KMS-11 (cell line): ENCODE measurements at regions not wholly inside any gene's neighbourhood (a gene's known extent, or its start where the extent isn't known, plus 50 kb on each side); places are given as distances from the start of the nearest gene placed in this dataset.

Experiments
- H2AFZ ChIP-seq: fragments of 200-600 bp; sonication (generic); 2 replicates; pipeline ENCODE4 v1.6.1; 2016; ENCODE audit warnings: antibody characterized with exemption, mixed run types, low read depth
- H3K27ac ChIP-seq: fragments of 200-600 bp; sonication (generic); 2 replicates; pipeline ENCODE4 v1.6.1; 2016; ENCODE audit warnings: mild to moderate bottlenecking, mixed run types
- H3K27me3 ChIP-seq: fragments of 200-600 bp; sonication (generic); 2 replicates; pipeline ENCODE4 v1.6.1; 2017; ENCODE audit warnings: mild to moderate bottlenecking, low read depth, mixed run types, moderate library complexity; ENCODE audit not compliant: insufficient read depth
- H3K36me3 ChIP-seq: fragments of 200-600 bp; sonication (generic); 2 replicates; pipeline ENCODE4 v1.6.1; 2017; ENCODE audit warnings: mild to moderate bottlenecking, mixed run types; ENCODE audit not compliant: insufficient read depth
- H3K4me1 ChIP-seq: fragments of 200-600 bp; sonication (generic); 2 replicates; pipeline ENCODE4 v1.6.1; 2016; ENCODE audit warnings: mild to moderate bottlenecking, low read depth, mixed run types; ENCODE audit not compliant: poor library complexity, severe bottlenecking
- H3K4me2 ChIP-seq: fragments of 200-600 bp; sonication (generic); 2 replicates; pipeline ENCODE4 v1.7.0; 2016; ENCODE audit warnings: mild to moderate bottlenecking, mixed run types
- H3K4me3 ChIP-seq: fragments of 200-600 bp; sonication (generic); IDR thresholded peaks from 2 replicates; pipeline ENCODE4 v1.6.1; 2017; ENCODE audit warnings: low read depth, low read length, mixed read lengths; ENCODE audit not compliant: insufficient read depth
- H3K79me2 ChIP-seq: fragments of 200-600 bp; sonication (generic); 2 replicates; pipeline ENCODE4 v1.6.1; 2016; ENCODE audit warnings: low read depth, mixed run types; ENCODE audit not compliant: insufficient read depth
- H3K9ac ChIP-seq: fragments of 200-600 bp; sonication (generic); 2 replicates; pipeline ENCODE4 v1.6.1; 2016; ENCODE audit warnings: mild to moderate bottlenecking, mixed run types
- H4K20me1 ChIP-seq: fragments of 200-600 bp; sonication (generic); 2 replicates; pipeline ENCODE4 v1.6.1; 2016; ENCODE audit warnings: mild to moderate bottlenecking, mixed run types; ENCODE audit not compliant: insufficient read depth
- CTCF ChIP-seq: fragments of 200-600 bp; sonication (generic); conservative IDR thresholded peaks from 2 replicates; pipeline ENCODE4 v1.6.1; 2017; ENCODE audit warnings: low read depth, mild to moderate bottlenecking, antibody characterized with exemption, low read length, moderate library complexity, mixed read lengths

- no peaks in the 10 kb centered on the region for H3K79me2 ChIP-seq
- no peak overlapping the region for H2AFZ ChIP-seq
- H3K4me3 ChIP-seq, result no peak overlapping the region
- H3K27ac ChIP-seq, result no peak overlapping the region
- no peaks in the 10 kb centered on the region for H4K20me1 ChIP-seq
- H3K4me1 ChIP-seq, result no peaks in the 10 kb centered on the region
- H3K27me3 ChIP-seq, result no peaks in the 10 kb centered on the region
- no peak for TF ChIP-seq CTCF
- no peak overlapping the region for H3K4me2 ChIP-seq
- no peaks in the 10 kb centered on the region; the same call in 1 of the 2 replicates for H3K36me3 ChIP-seq
- H3K9ac ChIP-seq, result no peak overlapping the region
Observed at GRCh38 chr10:81548160-81548559, 326.8 kb upstream of the NRG3 start.

GRCh38 chr10:81564143-81564542, 310.9 kb upstream of the NRG3 start:
- Histone ChIP-seq H3K36me3 (no peaks in the 10 kb centered on the region), H3K4me3 (no peak overlapping the region), H3K4me1 (peaks cover 12% of the 10 kb centered on the region), H3K27me3 (no peaks in the 10 kb centered on the region), H4K20me1 (no peaks in the 10 kb centered on the region), H3K27ac (no peak overlapping the region), H3K9ac (no peak overlapping the region), H2AFZ (no peak overlapping the region), H3K4me2 (no peak overlapping the region), H3K79me2 (no peaks in the 10 kb centered on the region)
- TF ChIP-seq CTCF, result no peak

GRCh38 chr10:81569488-81569887, 305.5 kb upstream of the NRG3 start:
- Histone ChIP-seq H3K9ac (no peak overlapping the region), H3K36me3 (no peaks in the 10 kb centered on the region), H4K20me1 (no peaks in the 10 kb centered on the region), H3K4me2 (no peak overlapping the region), H3K27me3 (no peaks in the 10 kb centered on the region), H3K4me1 (no peaks in the 10 kb centered on the region), H3K27ac (no peak overlapping the region), H2AFZ (no peak overlapping the region), H3K79me2 (no peaks in the 10 kb centered on the region), H3K4me3 (no peak overlapping the region)
- no peak for TF ChIP-seq CTCF

GRCh38 chr10:81570349-81570748, 304.6 kb upstream of the NRG3 start:
- no peak for TF ChIP-seq CTCF
- no peak overlapping the region for H3K27ac ChIP-seq
- no peaks in the 10 kb centered on the region for H3K27me3 ChIP-seq
- H3K4me2 ChIP-seq, result no peak overlapping the region
- H3K4me3 ChIP-seq, result no peak overlapping the region
- no peaks in the 10 kb centered on the region for H3K79me2 ChIP-seq
- no peaks in the 10 kb centered on the region for H4K20me1 ChIP-seq
- H2AFZ ChIP-seq, result no peak overlapping the region
- no peaks in the 10 kb centered on the region for H3K36me3 ChIP-seq
- no peak overlapping the region for H3K9ac ChIP-seq
- H3K4me1 ChIP-seq, result no peaks in the 10 kb centered on the region
